ENCODE measurements at regions not wholly inside any gene's neighbourhood (a gene's known extent, or its start where the extent isn't known, plus 50 kb on each side); places are given as distances from the start of the nearest gene placed in this dataset.

- Histone ChIP-seq H2AK9ac (replicated peaks; ENCODE audit: low read depth, low read length, poor library complexity) (no peak overlapping the region), H3K4me3 (ENCODE audit: insufficient read depth, low read depth, low read length) (no peak overlapping the region), H3K4me1 (ENCODE audit: control insufficient read depth, insufficient read depth, low read length) (0 out of 2 replicates have a peak, but pooled peaks cover 1% of the 10 kb centered on the region), H3K23ac (ENCODE audit: low read depth, low read length) (no peak overlapping the region), H2BK120ac (ENCODE audit: low read depth, low read length) (no peak overlapping the region), H3K36me3 (ENCODE audit: control insufficient read depth, insufficient read depth, low read length) (no peaks in the 10 kb centered on the region), H3K14ac (replicated peaks; ENCODE audit: low read depth, low read length) (no peak overlapping the region), H3K9me3 (ENCODE audit: control insufficient read depth, insufficient read depth, low read length) (no peaks in the 10 kb centered on the region), H3K4me2 (ENCODE audit: low read depth, low read length) (no peak overlapping the region), H2BK5ac (ENCODE audit: low read depth, low read length, poor library complexity, severe bottlenecking) (no peak overlapping the region), H2AFZ (replicated peaks; ENCODE audit: low read length, poor library complexity) (no peak overlapping the region), H3K27ac (ENCODE audit: insufficient read depth, low read length) (no peak overlapping the region), H3K18ac (ENCODE audit: low read depth, low read length) (no peak overlapping the region), H2AK5ac (ENCODE audit: low read depth, low read length) (0 out of 2 replicates have a peak overlapping the region, but pooled peaks have one; percentile 14), H2BK20ac (ENCODE audit: low read depth, low read length) (no peak overlapping the region; the same call in 1 of the 2 replicates), H4K91ac (ENCODE audit: insufficient read depth, low read depth, low read length) (no peak overlapping the region), H3K4ac (ENCODE audit: low read depth, low read length) (no peak overlapping the region), H4K8ac (ENCODE audit: low read depth in 2 of 2, low read length in 2 of 2) (no peak overlapping the region; a peak in 1 of 4 replicates), H3K56ac (ENCODE audit: extremely low read depth, insufficient read depth, low read length) (no peak overlapping the region), H3K9ac (ENCODE audit: low read depth, low read length) (no peak overlapping the region), H3K9me1 (ENCODE audit: insufficient read depth, low read length) (no peaks in the 10 kb centered on the region), H4K20me1 (ENCODE audit: insufficient read depth, low read length) (no peaks in the 10 kb centered on the region), H3K79me1 (ENCODE audit: low read depth in 1 of 2, low read length in 2 of 2) (no peaks in the 10 kb centered on the region; a peak in 1 of 4 replicates), H2BK15ac (ENCODE audit: low read depth, low read length) (peak overlapping the region; percentile 36; the same call in 1 of the 3 replicates), H3K27me3 (ENCODE audit: control insufficient read depth, insufficient read depth, low read length) (no peaks in the 10 kb centered on the region), H4K5ac (ENCODE audit: low read depth, low read length) (no peak overlapping the region)
- no CpG with 5 or more reads among the region's 4 CpGs for WGBS, 2 experiments (ENCODE audit: extremely low coverage in 2 of 2, insufficient read length in 1 of 2)
- CTCF ChIA-PET: no interaction called here
- DNase-seq (no peak), ATAC-seq (ENCODE audit: low read depth) (no peak)
- in situ Hi-C loops (cut with MboI; ENCODE audit: low sequenced_read_pairs) (no loop called here), intact Hi-C loops (cut with micrococcal nuclease) (loop anchor here (10.0 kb wide), 1 partner anchor 1499 kb away; no protein-coding TSS in a partner anchor), dilution Hi-C loops (cut with HindIII; ENCODE audit: low sequenced_read_pairs, unreplicated experiment) (no loop called here)
- BruUV-seq (replicated peaks): no TSS peak
- TF ChIP-seq POLR2A (IDR thresholded peaks at IDR 0.05; ENCODE audit: low read depth, low read length) (no peak), CTCF (conservative IDR thresholded peaks at IDR 0.05; ENCODE audit: low read depth, low read length) (no peak), CEBPB (IDR thresholded peaks at IDR 0.05; ENCODE audit: low read depth, low read length) (no peak), CHD1 (IDR thresholded peaks at IDR 0.05; ENCODE audit: low read depth, low read length) (no peak), SMC3 (IDR thresholded peaks at IDR 0.05; ENCODE audit: low read depth, low read length) (no peak), MXI1 (IDR thresholded peaks at IDR 0.05; ENCODE audit: borderline replicate concordance, low read depth, low read length) (no peak), RCOR1 (IDR thresholded peaks at IDR 0.05; ENCODE audit: insufficient replicate concordance, low read length) (no peak)
- TF ChIP-seq, protein P1, sequence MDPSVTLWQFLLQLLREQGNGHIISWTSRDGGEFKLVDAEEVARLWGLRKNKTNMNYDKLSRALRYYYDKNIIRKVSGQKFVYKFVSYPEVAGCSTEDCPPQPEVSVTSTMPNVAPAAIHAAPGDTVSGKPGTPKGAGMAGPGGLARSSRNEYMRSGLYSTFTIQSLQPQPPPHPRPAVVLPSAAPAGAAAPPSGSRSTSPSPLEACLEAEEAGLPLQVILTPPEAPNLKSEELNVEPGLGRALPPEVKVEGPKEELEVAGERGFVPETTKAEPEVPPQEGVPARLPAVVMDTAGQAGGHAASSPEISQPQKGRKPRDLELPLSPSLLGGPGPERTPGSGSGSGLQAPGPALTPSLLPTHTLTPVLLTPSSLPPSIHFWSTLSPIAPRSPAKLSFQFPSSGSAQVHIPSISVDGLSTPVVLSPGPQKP (IDR thresholded peaks at IDR 0.05; ENCODE audit: borderline replicate concordance, low read depth, low read length): no peak
- TF ChIP-seq, protein P2, sequence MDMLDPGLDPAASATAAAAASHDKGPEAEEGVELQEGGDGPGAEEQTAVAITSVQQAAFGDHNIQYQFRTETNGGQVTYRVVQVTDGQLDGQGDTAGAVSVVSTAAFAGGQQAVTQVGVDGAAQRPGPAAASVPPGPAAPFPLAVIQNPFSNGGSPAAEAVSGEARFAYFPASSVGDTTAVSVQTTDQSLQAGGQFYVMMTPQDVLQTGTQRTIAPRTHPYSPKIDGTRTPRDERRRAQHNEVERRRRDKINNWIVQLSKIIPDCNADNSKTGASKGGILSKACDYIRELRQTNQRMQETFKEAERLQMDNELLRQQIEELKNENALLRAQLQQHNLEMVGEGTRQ (IDR thresholded peaks at IDR 0.05; ENCODE audit: low read depth, low read length): no peak
- POLR2A ChIA-PET (ENCODE audit: unreplicated experiment): no interaction called here
Measured at GRCh38 chr6:22155551-22155950, 141.3 kb downstream of the PRL start.
